HepG2 (cell line): ENCODE measurements at regions not wholly inside any gene's neighbourhood (a gene's known extent, or its start where the extent isn't known, plus 50 kb on each side); places are given as distances from the start of the nearest gene placed in this dataset.

Experiments
- BRD4 ChIP-seq: sonication (generic); formaldehyde crosslinking; IDR thresholded peaks from 2 replicates; pipeline ENCODE4 v1.4.0; 2020; ENCODE audit warnings: missing genetic modification reagents
- DR1 ChIP-seq: sonication (generic); formaldehyde crosslinking; IDR thresholded peaks from 2 replicates; pipeline ENCODE4 v1.8.0; 2021; ENCODE audit warnings: mild to moderate bottlenecking, missing genetic modification reagents, inconsistent platforms
- GZF1 ChIP-seq: sonication (generic); formaldehyde crosslinking; IDR thresholded peaks from 2 replicates; pipeline ENCODE4 v1.5.1; 2020; ENCODE audit warnings: mild to moderate bottlenecking, missing genetic modification reagents
- HNF1B ChIP-seq: sonication (generic); formaldehyde crosslinking; IDR thresholded peaks from 2 replicates; pipeline ENCODE4 v1.5.1; 2020; ENCODE audit warnings: mild to moderate bottlenecking, moderate library complexity, missing genetic modification reagents
- HNF4A ChIP-seq: sonication (generic); formaldehyde crosslinking; IDR thresholded peaks from 2 replicates; pipeline ENCODE4 v1.4.0; 2020; ENCODE audit warnings: missing genetic modification reagents
- HNRNPK ChIP-seq: fragments of 200-400 bp; formaldehyde crosslinking; IDR thresholded peaks from 2 replicates; pipeline ENCODE4 v1.6.1; 2018; ENCODE audit warnings: low read length, low read depth, moderate library complexity, mild to moderate bottlenecking; ENCODE audit not compliant: poor library complexity, severe bottlenecking
- MTERF4 ChIP-seq: sonication (generic); formaldehyde crosslinking; IDR thresholded peaks from 2 replicates; pipeline ENCODE4 v1.8.0; 2023; ENCODE audit warnings: mild to moderate bottlenecking, missing genetic modification reagents
- NFE2L2 ChIP-seq: fragments of 150-350 bp; IDR thresholded peaks from 2 replicates; pipeline ENCODE4 v1.6.1; 2014; ENCODE audit warnings: low read length
- PPARG ChIP-seq: conservative IDR thresholded peaks from 2 replicates; pipeline ENCODE4 v1.6.1; 2016; ENCODE audit warnings: missing biosample characterization, missing genetic modification reagents
- SIX4 ChIP-seq: sonication (generic); formaldehyde crosslinking; IDR thresholded peaks from 2 replicates; pipeline ENCODE4 v1.4.0; 2020; ENCODE audit warnings: missing genetic modification reagents
- SP140L ChIP-seq: sonication (generic); formaldehyde crosslinking; IDR thresholded peaks from 2 replicates; pipeline ENCODE4 v1.4.0; 2020; ENCODE audit warnings: missing genetic modification reagents, borderline replicate concordance
- ZBTB25 ChIP-seq: IDR thresholded peaks from 2 replicates; pipeline ENCODE4 v1.6.1; 2018; ENCODE audit warnings: missing genetic modification reagents
- ZNF138 ChIP-seq: sonication (generic); formaldehyde crosslinking; IDR thresholded peaks from 2 replicates; pipeline ENCODE4 v1.5.0; 2020; ENCODE audit warnings: mild to moderate bottlenecking, low read depth, missing genetic modification reagents
- ZNF275 ChIP-seq: sonication (generic); formaldehyde crosslinking; IDR thresholded peaks from 2 replicates; pipeline ENCODE4 v1.8.0; 2022; ENCODE audit warnings: missing genetic modification reagents, mild to moderate bottlenecking, inconsistent platforms, borderline replicate concordance
- ZNF354B ChIP-seq: sonication (generic); formaldehyde crosslinking; IDR thresholded peaks from 2 replicates; pipeline ENCODE4 v1.8.0; 2022; ENCODE audit warnings: mild to moderate bottlenecking, missing genetic modification reagents
- ZNF550 ChIP-seq: sonication (generic); formaldehyde crosslinking; IDR thresholded peaks from 2 replicates; pipeline ENCODE4 v1.4.0; 2020; ENCODE audit warnings: mild to moderate bottlenecking, missing genetic modification reagents, borderline replicate concordance
- ZNF609 ChIP-seq: sonication (generic); formaldehyde crosslinking; IDR thresholded peaks from 2 replicates; pipeline ENCODE4 v1.4.0; 2020; ENCODE audit warnings: mild to moderate bottlenecking, missing genetic modification reagents, borderline replicate concordance
- ZNF616 ChIP-seq: sonication (generic); formaldehyde crosslinking; IDR thresholded peaks from 2 replicates; pipeline ENCODE4 v1.5.0; 2020; ENCODE audit warnings: low read depth, mild to moderate bottlenecking, missing genetic modification reagents
- ZNF761 ChIP-seq: sonication (generic); formaldehyde crosslinking; conservative IDR thresholded peaks from 2 replicates; pipeline ENCODE4 v1.4.0; 2020; ENCODE audit warnings: mild to moderate bottlenecking, missing genetic modification reagents
- ZNF878 ChIP-seq: sonication (generic); formaldehyde crosslinking; IDR thresholded peaks from 2 replicates; pipeline ENCODE4 v1.8.1; 2023; ENCODE audit warnings: mild to moderate bottlenecking, missing genetic modification reagents, moderate library complexity

- TF ChIP-seq ZNF609 (CRISPR knock-in tag), result peak; percentile 95
- TF ChIP-seq BRD4, result peak; percentile 66; the same call in 1 of the 2 replicates
- TF ChIP-seq HNRNPK, result no peak
- 0 out of 2 replicates have a peak, but pooled peaks have one; percentile 40 for TF ChIP-seq ZNF761 (CRISPR knock-in tag)
- no peak for TF ChIP-seq ZNF275 (CRISPR knock-in tag)
- no peak for TF ChIP-seq ZNF354B
- no peak; the same call in 1 of the 2 replicates for TF ChIP-seq ZNF138
- no peak for TF ChIP-seq DR1 (CRISPR knock-in tag)
- TF ChIP-seq SIX4 (CRISPR knock-in tag), result peak; percentile 28; the same call in 1 of the 2 replicates
- no peak for TF ChIP-seq ZNF616 (CRISPR knock-in tag)
- peak; percentile 95 for TF ChIP-seq GZF1
- no peak; the same call in 1 of the 2 replicates for TF ChIP-seq HNF1B (CRISPR knock-in tag)
- no peak for TF ChIP-seq SP140L (CRISPR knock-in tag)
- TF ChIP-seq ZNF878 (CRISPR knock-in tag), result no peak
- TF ChIP-seq ZBTB25 (CRISPR knock-in tag), result no peak; the same call in 1 of the 2 replicates
- TF ChIP-seq ZNF550 (CRISPR knock-in tag), result no peak
- TF ChIP-seq PPARG (CRISPR knock-in tag), result peak; percentile 61
- peak; percentile 93 for TF ChIP-seq HNF4A
- no peak for TF ChIP-seq NFE2L2
- TF ChIP-seq MTERF4 (CRISPR knock-in tag), result no peak
Observed at GRCh38 chr6:108763931-108764579, 84.2 kb upstream of the ARMC2 start (continued).
